ENCODE measurements at regions not wholly inside any gene's neighbourhood (a gene's known extent, or its start where the extent isn't known, plus 50 kb on each side); places are given as distances from the start of the nearest gene placed in this dataset.

DNA sequence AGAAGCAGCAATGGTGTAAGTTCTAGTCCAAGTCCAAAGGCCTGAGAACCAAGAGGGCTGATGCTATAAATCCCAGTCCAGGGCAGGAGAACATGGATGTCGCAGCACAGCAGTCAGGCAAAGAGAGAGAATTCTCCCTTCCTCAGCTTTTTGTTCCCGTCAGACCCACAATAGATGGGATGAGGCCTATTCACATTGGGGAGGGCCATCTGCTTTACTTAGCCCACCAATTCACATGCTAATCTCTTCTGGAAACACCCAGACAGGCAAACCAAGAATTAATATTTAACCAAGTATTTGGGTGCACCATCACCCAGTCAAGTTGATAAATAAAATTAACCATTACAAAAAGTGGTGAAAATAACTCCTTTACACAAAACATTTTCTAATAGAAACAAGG, 511.7 kb upstream of the UBE2E2 start:
- H3K9me3 Mint-ChIP-seq: 0 out of 2 replicates have a peak, but pooled peaks cover 3% of the 10 kb centered on the region
- peaks cover 28% of the 10 kb centered on the region for H3K4me1 Mint-ChIP-seq
- no peak overlapping the region; the same call in 1 of the 2 replicates for H3K4me3 Mint-ChIP-seq
- H3K27me3 Mint-ChIP-seq (ENCODE audit: low read depth): no peaks in the 10 kb centered on the region
- peak; percentile 100 for ATAC-seq
- ChIA-PET POLR2A (no interaction called here), CTCF (interaction anchor here (0.9 to 1.2 kb wide), 3 partner anchors 13 to 197 kb away, joined by 3 read pairs; no protein-coding TSS in a partner anchor)
- H3K27ac Mint-ChIP-seq: peak overlapping the region; percentile 94
- H3K36me3 Mint-ChIP-seq: peaks cover 6% of the 10 kb centered on the region
- peak; percentile 16 for DNase-seq (ENCODE audit: low spot score)
- TF ChIP-seq ZNF138 (CRISPR knock-in tag; conservative IDR thresholded peaks at IDR 0.05): 0 out of 2 replicates have a peak, but pooled peaks have one; percentile 68
- TF ChIP-seq ZNF121 (CRISPR knock-in tag; IDR thresholded peaks at IDR 0.05): no peak

DNA sequence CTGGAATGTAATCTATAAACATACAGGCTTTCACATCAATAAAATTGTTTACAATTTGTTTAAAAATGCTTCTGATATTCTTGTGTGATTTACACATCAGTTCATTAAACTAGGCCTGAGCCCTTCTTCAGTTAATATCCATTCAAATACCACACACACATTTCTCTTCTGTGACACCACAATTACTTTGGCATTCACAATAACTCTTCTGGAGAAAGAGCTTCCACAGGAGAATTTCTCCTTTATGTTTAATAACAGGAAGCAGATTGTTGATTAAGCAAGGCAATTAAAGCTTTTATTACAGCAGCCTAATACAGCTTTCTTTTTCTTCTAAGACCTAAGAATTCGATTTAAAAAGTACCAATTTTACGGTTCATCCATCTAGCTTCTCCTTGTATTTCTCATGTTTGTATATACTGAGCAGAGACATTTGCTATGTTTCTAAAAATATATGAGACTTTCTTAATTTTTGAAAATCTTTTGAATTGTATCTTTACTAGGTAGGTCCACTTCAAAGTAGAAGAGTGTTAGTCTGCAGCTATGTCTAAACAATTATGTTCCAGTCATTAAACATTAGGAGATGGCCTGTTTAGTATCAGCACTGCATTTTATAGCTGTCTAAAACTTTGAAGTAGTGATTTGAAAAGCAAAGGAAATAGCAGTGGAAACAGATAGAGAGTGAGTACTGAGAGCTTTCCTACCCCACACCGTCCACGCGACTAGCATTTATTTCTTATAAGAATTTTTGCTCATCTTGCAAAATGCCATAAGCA, 511.1 kb upstream of the UBE2E2 start:
- H3K27ac Mint-ChIP-seq: peak overlapping the region; percentile 49; the same call in 1 of the 2 replicates
- ChIA-PET CTCF (interaction anchor here (0.9 to 1.2 kb wide), 3 partner anchors 12 to 196 kb away, joined by 3 read pairs; no protein-coding TSS in a partner anchor), POLR2A (no interaction called here)
- no peaks in the 10 kb centered on the region for H3K27me3 Mint-ChIP-seq (ENCODE audit: low read depth)
- no peak for ATAC-seq
- H3K36me3 Mint-ChIP-seq: peaks cover 6% of the 10 kb centered on the region
- H3K4me3 Mint-ChIP-seq: no peak overlapping the region; the same call in 1 of the 2 replicates
- TF ChIP-seq ZNF232 (CRISPR knock-in tag; IDR thresholded peaks at IDR 0.05): no peak
- no peak for TF ChIP-seq SMAD3 (CRISPR knock-in tag; IDR thresholded peaks at IDR 0.05; ENCODE audit: borderline replicate concordance)
- TF ChIP-seq, protein P1, sequence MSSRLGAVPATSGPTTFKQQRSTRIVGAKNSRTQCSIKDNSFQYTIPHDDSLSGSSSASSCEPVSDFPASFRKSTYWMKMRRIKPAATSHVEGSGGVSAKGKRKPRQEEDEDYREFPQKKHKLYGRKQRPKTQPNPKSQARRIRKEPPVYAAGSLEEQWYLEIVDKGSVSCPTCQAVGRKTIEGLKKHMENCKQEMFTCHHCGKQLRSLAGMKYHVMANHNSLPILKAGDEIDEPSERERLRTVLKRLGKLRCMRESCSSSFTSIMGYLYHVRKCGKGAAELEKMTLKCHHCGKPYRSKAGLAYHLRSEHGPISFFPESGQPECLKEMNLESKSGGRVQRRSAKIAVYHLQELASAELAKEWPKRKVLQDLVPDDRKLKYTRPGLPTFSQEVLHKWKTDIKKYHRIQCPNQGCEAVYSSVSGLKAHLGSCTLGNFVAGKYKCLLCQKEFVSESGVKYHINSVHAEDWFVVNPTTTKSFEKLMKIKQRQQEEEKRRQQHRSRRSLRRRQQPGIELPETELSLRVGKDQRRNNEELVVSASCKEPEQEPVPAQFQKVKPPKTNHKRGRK (CRISPR knock-in tag; IDR thresholded peaks at IDR 0.05; ENCODE audit: borderline replicate concordance): no peak
- TF ChIP-seq, protein P2, sequence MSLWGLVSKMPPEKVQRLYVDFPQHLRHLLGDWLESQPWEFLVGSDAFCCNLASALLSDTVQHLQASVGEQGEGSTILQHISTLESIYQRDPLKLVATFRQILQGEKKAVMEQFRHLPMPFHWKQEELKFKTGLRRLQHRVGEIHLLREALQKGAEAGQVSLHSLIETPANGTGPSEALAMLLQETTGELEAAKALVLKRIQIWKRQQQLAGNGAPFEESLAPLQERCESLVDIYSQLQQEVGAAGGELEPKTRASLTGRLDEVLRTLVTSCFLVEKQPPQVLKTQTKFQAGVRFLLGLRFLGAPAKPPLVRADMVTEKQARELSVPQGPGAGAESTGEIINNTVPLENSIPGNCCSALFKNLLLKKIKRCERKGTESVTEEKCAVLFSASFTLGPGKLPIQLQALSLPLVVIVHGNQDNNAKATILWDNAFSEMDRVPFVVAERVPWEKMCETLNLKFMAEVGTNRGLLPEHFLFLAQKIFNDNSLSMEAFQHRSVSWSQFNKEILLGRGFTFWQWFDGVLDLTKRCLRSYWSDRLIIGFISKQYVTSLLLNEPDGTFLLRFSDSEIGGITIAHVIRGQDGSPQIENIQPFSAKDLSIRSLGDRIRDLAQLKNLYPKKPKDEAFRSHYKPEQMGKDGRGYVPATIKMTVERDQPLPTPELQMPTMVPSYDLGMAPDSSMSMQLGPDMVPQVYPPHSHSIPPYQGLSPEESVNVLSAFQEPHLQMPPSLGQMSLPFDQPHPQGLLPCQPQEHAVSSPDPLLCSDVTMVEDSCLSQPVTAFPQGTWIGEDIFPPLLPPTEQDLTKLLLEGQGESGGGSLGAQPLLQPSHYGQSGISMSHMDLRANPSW (CRISPR knock-in tag; conservative IDR thresholded peaks at IDR 0.05; ENCODE audit: low read depth): no peak
- TF ChIP-seq, protein P3, sequence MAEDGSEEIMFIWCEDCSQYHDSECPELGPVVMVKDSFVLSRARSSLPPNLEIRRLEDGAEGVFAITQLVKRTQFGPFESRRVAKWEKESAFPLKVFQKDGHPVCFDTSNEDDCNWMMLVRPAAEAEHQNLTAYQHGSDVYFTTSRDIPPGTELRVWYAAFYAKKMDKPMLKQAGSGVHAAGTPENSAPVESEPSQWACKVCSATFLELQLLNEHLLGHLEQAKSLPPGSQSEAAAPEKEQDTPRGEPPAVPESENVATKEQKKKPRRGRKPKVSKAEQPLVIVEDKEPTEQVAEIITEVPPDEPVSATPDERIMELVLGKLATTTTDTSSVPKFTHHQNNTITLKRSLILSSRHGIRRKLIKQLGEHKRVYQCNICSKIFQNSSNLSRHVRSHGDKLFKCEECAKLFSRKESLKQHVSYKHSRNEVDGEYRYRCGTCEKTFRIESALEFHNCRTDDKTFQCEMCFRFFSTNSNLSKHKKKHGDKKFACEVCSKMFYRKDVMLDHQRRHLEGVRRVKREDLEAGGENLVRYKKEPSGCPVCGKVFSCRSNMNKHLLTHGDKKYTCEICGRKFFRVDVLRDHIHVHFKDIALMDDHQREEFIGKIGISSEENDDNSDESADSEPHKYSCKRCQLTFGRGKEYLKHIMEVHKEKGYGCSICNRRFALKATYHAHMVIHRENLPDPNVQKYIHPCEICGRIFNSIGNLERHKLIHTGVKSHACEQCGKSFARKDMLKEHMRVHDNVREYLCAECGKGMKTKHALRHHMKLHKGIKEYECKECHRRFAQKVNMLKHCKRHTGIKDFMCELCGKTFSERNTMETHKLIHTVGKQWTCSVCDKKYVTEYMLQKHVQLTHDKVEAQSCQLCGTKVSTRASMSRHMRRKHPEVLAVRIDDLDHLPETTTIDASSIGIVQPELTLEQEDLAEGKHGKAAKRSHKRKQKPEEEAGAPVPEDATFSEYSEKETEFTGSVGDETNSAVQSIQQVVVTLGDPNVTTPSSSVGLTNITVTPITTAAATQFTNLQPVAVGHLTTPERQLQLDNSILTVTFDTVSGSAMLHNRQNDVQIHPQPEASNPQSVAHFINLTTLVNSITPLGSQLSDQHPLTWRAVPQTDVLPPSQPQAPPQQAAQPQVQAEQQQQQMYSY (CRISPR knock-in tag; IDR thresholded peaks at IDR 0.05): no peak
- TF ChIP-seq ZNF219 (CRISPR knock-in tag; IDR thresholded peaks at IDR 0.05; ENCODE audit: borderline replicate concordance): no peak
- TF ChIP-seq ETV6 (CRISPR knock-in tag; IDR thresholded peaks at IDR 0.05): no peak
- TF ChIP-seq, protein P4, sequence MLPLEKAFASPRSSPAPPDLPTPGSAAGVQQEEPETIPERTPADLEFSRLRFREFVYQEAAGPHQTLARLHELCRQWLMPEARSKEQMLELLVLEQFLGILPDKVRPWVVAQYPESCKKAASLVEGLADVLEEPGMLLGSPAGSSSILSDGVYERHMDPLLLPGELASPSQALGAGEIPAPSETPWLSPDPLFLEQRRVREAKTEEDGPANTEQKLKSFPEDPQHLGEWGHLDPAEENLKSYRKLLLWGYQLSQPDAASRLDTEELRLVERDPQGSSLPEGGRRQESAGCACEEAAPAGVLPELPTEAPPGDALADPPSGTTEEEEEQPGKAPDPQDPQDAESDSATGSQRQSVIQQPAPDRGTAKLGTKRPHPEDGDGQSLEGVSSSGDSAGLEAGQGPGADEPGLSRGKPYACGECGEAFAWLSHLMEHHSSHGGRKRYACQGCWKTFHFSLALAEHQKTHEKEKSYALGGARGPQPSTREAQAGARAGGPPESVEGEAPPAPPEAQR (CRISPR knock-in tag; IDR thresholded peaks at IDR 0.05): no peak
- no peak for TF ChIP-seq SP1 (CRISPR knock-in tag; conservative IDR thresholded peaks at IDR 0.05)
- TF ChIP-seq, protein P5, sequence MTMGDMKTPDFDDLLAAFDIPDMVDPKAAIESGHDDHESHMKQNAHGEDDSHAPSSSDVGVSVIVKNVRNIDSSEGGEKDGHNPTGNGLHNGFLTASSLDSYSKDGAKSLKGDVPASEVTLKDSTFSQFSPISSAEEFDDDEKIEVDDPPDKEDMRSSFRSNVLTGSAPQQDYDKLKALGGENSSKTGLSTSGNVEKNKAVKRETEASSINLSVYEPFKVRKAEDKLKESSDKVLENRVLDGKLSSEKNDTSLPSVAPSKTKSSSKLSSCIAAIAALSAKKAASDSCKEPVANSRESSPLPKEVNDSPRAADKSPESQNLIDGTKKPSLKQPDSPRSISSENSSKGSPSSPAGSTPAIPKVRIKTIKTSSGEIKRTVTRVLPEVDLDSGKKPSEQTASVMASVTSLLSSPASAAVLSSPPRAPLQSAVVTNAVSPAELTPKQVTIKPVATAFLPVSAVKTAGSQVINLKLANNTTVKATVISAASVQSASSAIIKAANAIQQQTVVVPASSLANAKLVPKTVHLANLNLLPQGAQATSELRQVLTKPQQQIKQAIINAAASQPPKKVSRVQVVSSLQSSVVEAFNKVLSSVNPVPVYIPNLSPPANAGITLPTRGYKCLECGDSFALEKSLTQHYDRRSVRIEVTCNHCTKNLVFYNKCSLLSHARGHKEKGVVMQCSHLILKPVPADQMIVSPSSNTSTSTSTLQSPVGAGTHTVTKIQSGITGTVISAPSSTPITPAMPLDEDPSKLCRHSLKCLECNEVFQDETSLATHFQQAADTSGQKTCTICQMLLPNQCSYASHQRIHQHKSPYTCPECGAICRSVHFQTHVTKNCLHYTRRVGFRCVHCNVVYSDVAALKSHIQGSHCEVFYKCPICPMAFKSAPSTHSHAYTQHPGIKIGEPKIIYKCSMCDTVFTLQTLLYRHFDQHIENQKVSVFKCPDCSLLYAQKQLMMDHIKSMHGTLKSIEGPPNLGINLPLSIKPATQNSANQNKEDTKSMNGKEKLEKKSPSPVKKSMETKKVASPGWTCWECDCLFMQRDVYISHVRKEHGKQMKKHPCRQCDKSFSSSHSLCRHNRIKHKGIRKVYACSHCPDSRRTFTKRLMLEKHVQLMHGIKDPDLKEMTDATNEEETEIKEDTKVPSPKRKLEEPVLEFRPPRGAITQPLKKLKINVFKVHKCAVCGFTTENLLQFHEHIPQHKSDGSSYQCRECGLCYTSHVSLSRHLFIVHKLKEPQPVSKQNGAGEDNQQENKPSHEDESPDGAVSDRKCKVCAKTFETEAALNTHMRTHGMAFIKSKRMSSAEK (CRISPR knock-in tag; IDR thresholded peaks at IDR 0.05; ENCODE audit: borderline replicate concordance): no peak
- TF ChIP-seq, protein P6, sequence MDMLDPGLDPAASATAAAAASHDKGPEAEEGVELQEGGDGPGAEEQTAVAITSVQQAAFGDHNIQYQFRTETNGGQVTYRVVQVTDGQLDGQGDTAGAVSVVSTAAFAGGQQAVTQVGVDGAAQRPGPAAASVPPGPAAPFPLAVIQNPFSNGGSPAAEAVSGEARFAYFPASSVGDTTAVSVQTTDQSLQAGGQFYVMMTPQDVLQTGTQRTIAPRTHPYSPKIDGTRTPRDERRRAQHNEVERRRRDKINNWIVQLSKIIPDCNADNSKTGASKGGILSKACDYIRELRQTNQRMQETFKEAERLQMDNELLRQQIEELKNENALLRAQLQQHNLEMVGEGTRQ (CRISPR knock-in tag; IDR thresholded peaks at IDR 0.05): no peak
- H3K9me3 Mint-ChIP-seq: 0 out of 2 replicates have a peak, but pooled peaks cover 3% of the 10 kb centered on the region
- peaks cover 28% of the 10 kb centered on the region for H3K4me1 Mint-ChIP-seq
- DNase-seq (ENCODE audit: low spot score): no peak

Measured in WTC11 (cell line).